ENCODE measurements at regions not wholly inside any gene's neighbourhood (a gene's known extent, or its start where the extent isn't known, plus 50 kb on each side); places are given as distances from the start of the nearest gene placed in this dataset.

GRCh38 chr11:113618360-113618759 is 87.7 kb downstream of the TMPRSS5 start:
- TF ChIP-seq EZH2 (IDR thresholded peaks at IDR 0.05) (no peak), CTCF (IDR thresholded peaks at IDR 0.05 in 2 of 3, conservative IDR thresholded peaks at IDR 0.05 in 1 of 3; ENCODE audit: borderline replicate concordance in 1 of 3, insufficient read depth in 1 of 3, low read depth in 2 of 3, low read length in 2 of 3) (no peak), POLR2A (IDR thresholded peaks at IDR 0.05; ENCODE audit: borderline replicate concordance, extremely low read depth, insufficient read depth, insufficient read length) (no peak), TCF7L2 (IDR thresholded peaks at IDR 0.05; ENCODE audit: borderline replicate concordance, extremely low read depth, insufficient read depth, insufficient read length) (no peak), CEBPB (IDR thresholded peaks at IDR 0.05; ENCODE audit: low read depth) (no peak), SIN3A (IDR thresholded peaks at IDR 0.05; ENCODE audit: low read depth) (no peak), POLR2AphosphoS5 (IDR thresholded peaks at IDR 0.05; ENCODE audit: low read depth, low read length) (no peak), EGR1 (IDR thresholded peaks at IDR 0.05; ENCODE audit: low read depth) (no peak), ZNF274 (IDR thresholded peaks at IDR 0.05; ENCODE audit: low read depth, low read length) (no peak), ZBTB33 (IDR thresholded peaks at IDR 0.05; ENCODE audit: extremely low read depth, insufficient replicate concordance, low read length) (no peak), REST (IDR thresholded peaks at IDR 0.05; ENCODE audit: low read depth) (no peak)

All from HCT116 (cell line).